SK-MEL-5 (cell line): ENCODE measurements at regions not wholly inside any gene's neighbourhood (a gene's known extent, or its start where the extent isn't known, plus 50 kb on each side); places are given as distances from the start of the nearest gene placed in this dataset.
"Not testable (repeated sequence)": the region's sequence is repeated elsewhere in the genome, so short reads cannot be mapped to it uniquely, and the experiment has no call there.

Source experiments
- DNase-seq: peaks from one replicate; pipeline ENCODE4 v3.0.0-alpha.2; 2016; ENCODE audit warnings: low read depth, low spot score
- in situ Hi-C: cut with HindIII; loops from 2 replicates; pipeline ENCODE4 v1.10.0; 2016; ENCODE audit warnings: low sequenced_read_pairs, high pct_unique_total_duplicates, low pct_unique_long_range_greater_than_20kb

DNA sequence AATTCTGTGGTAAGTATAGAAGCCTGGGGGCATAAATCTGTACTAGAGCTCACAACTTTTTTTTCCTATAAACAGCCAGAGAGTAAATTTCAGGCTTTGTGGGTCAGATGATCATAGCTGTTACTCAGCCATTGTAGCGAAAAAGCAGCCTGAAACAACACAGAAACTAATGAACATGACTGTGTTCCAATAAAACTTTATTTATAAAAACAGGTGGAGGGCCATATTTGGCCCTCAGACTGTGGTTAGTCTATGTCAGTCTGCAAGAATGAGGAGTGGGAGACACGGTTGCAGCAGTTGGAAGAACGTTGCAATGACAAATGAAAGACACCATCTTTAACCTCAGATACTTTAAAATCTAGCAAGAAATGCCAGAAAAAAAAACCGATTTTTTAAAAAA is 389.6 kb upstream of the PRKCQ start:
- DNase-seq, result no peak
- in situ Hi-C loops, result no loop called here

DNA sequence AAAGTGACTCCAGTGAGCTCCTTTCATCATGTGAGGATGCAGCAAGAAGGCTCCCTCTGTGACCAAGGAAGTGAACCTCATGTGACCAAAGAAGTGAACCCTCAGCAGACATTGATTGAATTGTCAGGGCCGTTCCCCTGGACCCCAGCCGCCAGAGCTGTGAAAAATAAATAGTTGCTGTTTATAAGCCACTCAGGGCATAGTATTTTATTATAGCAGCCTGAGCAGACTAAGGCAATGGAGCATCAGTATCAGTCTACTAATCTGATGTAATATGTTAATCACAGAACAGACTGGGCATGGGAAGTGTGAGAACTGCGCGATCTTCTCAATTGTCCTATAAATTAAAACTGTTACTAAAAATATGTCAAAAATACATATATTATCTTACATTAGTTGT is 384.5 kb upstream of the PRKCQ start:
- in situ Hi-C loops, result no loop called here

GRCh38 chr10:6962576-6962975 is 382.5 kb upstream of the PRKCQ start:
- in situ Hi-C loops, result no loop called here
- no peak for DNase-seq

More for the DNA sequence above, 384.5 kb upstream of the PRKCQ start:
- peak; percentile 48 for DNase-seq

- DNase-seq, result no peak
- in situ Hi-C loops, result no loop called here
These were observed 378.6 kb upstream of the PRKCQ start for GRCh38 chr10:6958711-6959110.

GRCh38 chr10:6958254-6958653 is 378.2 kb upstream of the PRKCQ start:
- in situ Hi-C loops, result no loop called here
- no peak for DNase-seq

DNA sequence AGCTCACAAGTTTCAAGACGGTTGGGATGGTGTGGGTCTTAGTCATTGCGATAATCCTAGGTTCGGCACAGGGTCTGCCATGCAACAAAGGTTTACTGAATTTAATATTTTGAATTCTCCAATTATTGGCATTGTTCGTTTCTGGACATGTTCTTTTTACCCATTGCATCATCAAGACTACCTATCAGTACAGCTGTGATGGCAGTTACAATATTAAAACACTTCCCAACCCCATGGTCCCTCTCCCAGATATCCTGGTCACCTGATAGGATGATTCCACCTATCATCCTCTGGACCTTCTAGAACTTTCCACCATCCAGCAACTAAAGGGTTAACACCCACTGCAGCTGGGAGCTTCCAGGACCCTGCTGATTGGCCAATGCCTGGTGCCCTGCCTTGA is 377.8 kb upstream of the PRKCQ start:
- no peak for DNase-seq
- in situ Hi-C loops, result no loop called here

DNA sequence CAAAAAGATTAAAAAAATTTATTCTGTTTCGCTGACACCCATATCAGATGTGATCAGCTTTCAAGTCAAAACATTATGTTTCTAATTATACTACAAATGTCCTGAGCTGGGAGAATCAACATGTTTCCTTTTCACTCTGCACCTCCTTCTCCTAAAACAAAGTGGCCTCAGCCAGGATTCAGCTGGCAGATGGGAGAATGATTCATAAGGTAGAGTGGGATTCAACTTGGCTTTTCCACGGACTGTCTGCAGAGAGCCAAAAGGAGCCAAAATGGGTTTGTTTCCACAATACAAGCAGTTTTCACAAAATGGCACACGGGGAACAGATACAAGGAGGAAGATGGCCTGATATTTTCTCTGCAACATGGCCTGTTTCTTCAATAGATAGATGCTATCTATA is 376.5 kb upstream of the PRKCQ start:
- no peak for DNase-seq
- in situ Hi-C loops, result no loop called here

DNA sequence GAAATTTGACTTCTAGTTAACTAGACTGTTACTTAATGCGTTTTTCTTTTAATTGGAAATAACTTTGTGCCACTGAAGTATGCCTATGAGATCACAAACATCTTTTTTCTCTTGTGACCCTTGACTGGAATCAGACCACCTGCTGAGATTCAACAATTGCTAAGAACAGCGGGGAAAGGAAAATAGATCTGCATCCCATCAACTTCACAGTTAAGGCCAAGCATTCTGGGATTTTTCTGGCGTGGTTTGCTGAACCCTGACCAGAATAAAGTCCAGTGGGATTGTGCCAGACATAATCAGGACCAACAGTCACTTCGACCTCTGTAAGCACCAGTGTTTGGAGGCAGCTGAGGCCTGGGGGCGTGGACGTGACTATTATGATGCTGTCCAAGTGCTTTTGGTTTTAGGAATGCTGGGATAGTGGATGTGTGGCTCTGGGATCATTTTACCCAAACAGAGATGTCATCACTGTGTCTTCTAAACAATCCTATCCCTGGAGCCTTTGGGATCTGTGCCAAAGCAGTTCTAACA is 373.3 kb upstream of the PRKCQ start:
- in situ Hi-C loops, result no loop called here
- DNase-seq, result no peak

- in situ Hi-C loops, result no loop called here
- DNase-seq, result no peak
These were observed 371.7 kb upstream of the PRKCQ start for GRCh38 chr10:6951732-6952131.

DNA sequence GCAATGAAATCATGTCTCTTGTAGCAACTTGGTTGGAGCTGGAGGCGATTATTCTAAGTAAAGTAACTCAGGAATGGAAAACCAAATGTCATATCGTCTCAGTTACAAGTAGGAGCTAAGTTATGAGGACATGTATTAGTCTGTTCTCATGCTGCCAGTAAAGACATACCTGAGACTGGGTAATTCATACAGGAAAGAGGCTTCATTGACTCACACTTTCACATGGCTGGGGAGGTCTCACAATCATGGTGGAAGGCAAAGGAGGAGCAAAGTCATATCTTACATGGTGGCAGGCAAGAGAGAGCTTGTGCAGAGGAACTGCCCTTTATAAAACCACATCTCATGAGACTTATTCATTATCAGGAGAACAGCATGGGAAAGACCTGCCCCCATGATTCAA is 370.1 kb upstream of the PRKCQ start:
- no peak for DNase-seq
- in situ Hi-C loops, result no loop called here

DNA sequence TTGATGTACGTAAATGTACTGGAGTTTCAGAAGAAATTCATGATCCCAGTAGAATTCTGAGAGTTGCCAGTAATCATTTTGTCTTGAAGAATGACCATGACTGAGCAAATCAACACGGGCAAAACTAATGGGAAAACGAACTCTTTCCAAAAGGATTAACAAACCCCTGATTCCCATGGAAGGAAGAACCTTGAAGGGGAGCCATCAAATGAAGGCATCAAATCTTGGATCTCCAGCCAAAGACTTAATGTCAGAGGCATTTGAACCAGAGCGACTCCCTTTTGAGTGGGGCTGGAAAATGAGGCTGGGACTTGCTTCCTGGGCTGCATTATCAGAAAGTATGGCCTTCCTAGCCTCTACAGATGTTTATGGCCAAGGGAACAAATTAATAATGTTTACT is 364.4 kb upstream of the PRKCQ start:
- DNase-seq, result no peak
- in situ Hi-C loops, result no loop called here

DNA sequence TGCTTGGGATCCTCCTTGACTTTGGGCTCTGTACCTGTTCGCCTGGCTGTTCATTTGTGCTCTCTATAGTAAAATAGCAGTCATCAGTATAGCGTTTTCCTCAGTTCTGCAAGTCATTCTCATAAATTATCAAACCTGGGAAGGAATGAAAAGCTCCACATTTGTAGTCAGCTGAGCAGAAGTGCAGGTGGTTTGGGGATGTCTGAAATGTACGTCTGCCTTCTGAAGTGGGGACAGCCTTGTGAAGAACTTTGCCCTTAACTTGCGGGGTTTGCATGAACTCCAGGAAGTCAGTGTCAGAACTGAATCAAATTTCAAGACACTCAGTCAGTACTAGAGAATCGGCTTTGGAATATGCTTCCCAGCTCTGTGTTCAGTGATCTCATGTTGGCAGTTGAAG is 358.3 kb upstream of the PRKCQ start:
- in situ Hi-C loops, result no loop called here

GRCh38 chr10:6936931-6937330 is 356.9 kb upstream of the PRKCQ start:
- no peak for DNase-seq
- in situ Hi-C loops, result no loop called here

More for the DNA sequence above, 358.3 kb upstream of the PRKCQ start:
- no peak for DNase-seq

DNA sequence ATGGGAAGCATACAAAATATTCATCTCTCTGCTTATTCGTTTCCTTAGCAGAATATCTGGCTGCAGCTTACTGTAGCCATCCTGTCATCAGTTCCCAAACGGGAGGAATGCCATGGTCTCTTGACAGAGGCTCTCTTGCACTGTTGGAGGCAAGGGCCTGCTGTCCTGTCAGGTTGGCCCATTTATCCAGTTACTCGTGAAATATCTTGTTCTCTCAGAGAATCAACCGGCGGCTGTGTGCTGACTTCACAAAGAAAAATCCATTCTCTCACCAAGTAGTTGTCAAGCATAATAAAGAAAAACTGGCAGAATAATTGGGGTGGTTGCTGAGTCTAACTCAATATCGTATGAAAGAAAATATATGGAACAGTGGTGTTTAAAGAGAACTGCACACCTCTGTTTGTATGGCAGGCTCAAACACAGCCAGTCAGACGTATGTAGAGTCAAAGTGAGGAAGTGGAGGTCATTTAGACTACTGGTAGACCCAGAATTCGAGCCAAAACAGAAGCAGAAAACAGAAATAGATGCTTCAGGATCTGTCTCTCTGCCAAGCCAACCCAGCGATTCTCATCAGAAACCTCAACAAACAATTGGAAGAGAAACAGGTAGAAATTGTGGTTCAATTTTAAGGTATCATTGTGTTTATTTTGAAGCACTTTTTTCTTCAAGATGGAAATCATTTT is 349.2 kb upstream of the PRKCQ start:
- in situ Hi-C loops, result no loop called here
- no peak for DNase-seq

DNA sequence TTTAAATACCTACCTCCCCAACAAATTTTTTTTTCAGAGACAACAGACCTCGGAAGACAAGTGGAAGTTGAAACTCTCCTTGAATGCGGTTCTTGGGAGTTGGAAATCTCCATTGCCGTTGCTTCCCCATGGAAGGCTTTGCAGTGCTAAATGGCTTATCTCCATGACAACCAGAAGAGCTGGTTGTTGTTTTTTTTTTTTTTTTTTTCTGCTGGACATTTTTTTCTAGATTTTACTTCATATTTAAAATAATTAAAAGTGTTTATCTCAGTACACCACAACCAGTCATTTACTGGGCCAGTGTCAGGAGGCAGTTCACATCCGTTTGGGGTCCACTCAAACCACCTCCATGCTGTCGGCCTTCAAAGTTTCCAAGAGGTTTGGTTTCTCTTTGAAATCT is 348.5 kb upstream of the PRKCQ start:
- no peak for DNase-seq

DNA sequence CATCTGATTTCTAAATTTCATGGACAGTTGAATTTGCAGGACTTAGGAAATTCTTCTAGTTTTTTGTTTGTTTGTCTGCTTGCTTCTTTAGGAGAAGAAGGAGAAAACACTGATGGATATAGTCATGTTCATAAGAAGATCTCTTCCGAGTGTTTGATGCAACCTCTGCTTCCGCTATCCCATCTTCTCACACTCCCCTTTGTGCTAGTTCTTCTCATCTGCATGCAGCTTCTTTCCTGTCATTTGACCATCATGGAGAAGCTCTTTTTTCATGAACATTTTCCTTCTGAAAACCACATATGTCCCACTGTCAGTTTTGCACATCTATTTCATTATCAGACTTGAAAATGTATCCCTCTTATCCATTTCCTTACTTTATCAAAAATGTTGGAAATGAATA is 346.9 kb upstream of the PRKCQ start:
- in situ Hi-C loops, result no loop called here
- DNase-seq, result no peak

More for the DNA sequence above, 348.5 kb upstream of the PRKCQ start:
- in situ Hi-C loops, result no loop called here

- in situ Hi-C loops, result no loop called here
- DNase-seq, result no peak
These were observed 345.1 kb upstream of the PRKCQ start for GRCh38 chr10:6925146-6925545.

GRCh38 chr10:6924166-6924565 is 344.1 kb upstream of the PRKCQ start:
- in situ Hi-C loops, result no loop called here
- DNase-seq, result peak; percentile 70

GRCh38 chr10:6921026-6921425 is 340.9 kb upstream of the PRKCQ start:
- DNase-seq, in situ Hi-C loops: not testable (repeated sequence)
